ENCODE measurements at regions not wholly inside any gene's neighbourhood (a gene's known extent, or its start where the extent isn't known, plus 50 kb on each side); places are given as distances from the start of the nearest gene placed in this dataset.

- H3K36me3 ChIP-seq (replicated peaks in 1 of 2; ENCODE audit: control extremely low read depth in 1 of 2, control insufficient read depth in 1 of 2, extremely low read depth in 1 of 2, insufficient read depth in 2 of 2, low read length in 1 of 2), result no peaks in the 10 kb centered on the region
- Mint-ChIP-seq H3K27ac (no peak overlapping the region), H3K9me3 (ENCODE audit: insufficient read depth) (no peaks in the 10 kb centered on the region), H3K27me3 (peaks cover 7% of the 10 kb centered on the region), H3K4me1 (no peaks in the 10 kb centered on the region), H3K4me3 (no peak overlapping the region)
- WGBS (ENCODE audit: insufficient coverage), result no CpG with 5 or more reads among the region's 4 CpGs
- DNase-seq (no peak), ATAC-seq (ENCODE audit: low read depth) (no peak)
- ChIA-PET CTCF (interaction anchor here (1.2 to 6.4 kb wide), 2 partner anchors 12 to 840 kb away, joined by 4 to 37 read pairs; no protein-coding TSS in a partner anchor), POLR2A (no interaction called here)
- H3K4me1 ChIP-seq (ENCODE audit: control insufficient read depth in 2 of 2, insufficient read depth in 2 of 2, low read length in 2 of 2), result no peaks in the 10 kb centered on the region
- H3K79me2 ChIP-seq (ENCODE audit: control insufficient read depth, insufficient read depth, low read length), result no peaks in the 10 kb centered on the region
- no peaks in the 10 kb centered on the region for H3K9me3 ChIP-seq (ENCODE audit: control extremely low read depth in 1 of 3, control insufficient read depth in 2 of 3, insufficient read depth in 1 of 3, low read length in 2 of 3)
- no peak overlapping the region for H3K27ac ChIP-seq (ENCODE audit: low read length in 2 of 2)
- intact Hi-C loops (cut with micrococcal nuclease), result loop anchor here (5.0 kb wide), 1 partner anchor 173 kb away; no protein-coding TSS in a partner anchor
- H3K4me2 ChIP-seq (replicated peaks; ENCODE audit: low read depth, low read length, poor library complexity, severe bottlenecking), result no peak overlapping the region
- TF ChIP-seq CTCF (IDR thresholded peaks at IDR 0.05) (no peak), EZH2 (IDR thresholded peaks at IDR 0.05; ENCODE audit: borderline replicate concordance, insufficient read depth, low read depth, low read length, poor library complexity, severe bottlenecking) (no peak)
- no peak overlapping the region for H3K4me3 ChIP-seq (ENCODE audit: control extremely low read depth in 1 of 5, extremely low read depth in 1 of 5, insufficient read depth in 1 of 5, low read depth in 2 of 5, low read length in 4 of 5)
- no peak overlapping the region for H3K9ac ChIP-seq (ENCODE audit: low read length)
- no peak overlapping the region for H2AFZ ChIP-seq (ENCODE audit: insufficient read depth, low read depth, low read length, poor library complexity, severe bottlenecking)
- peaks cover 0 to 4% (median 0%) of the 10 kb centered on the region in 4 experiments for H3K27me3 ChIP-seq (replicated peaks in 1 of 4; ENCODE audit: control extremely low read depth in 1 of 4, control insufficient read depth in 3 of 4, insufficient read depth in 4 of 4, low read length in 3 of 4)
- H4K20me1 ChIP-seq (ENCODE audit: control insufficient read depth, insufficient read depth, low read length, poor library complexity, severe bottlenecking), result no peaks in the 10 kb centered on the region
These were observed 109.6 kb upstream of the ANK2 start for GRCh38 chr4:112939901-112940300.

- Mint-ChIP-seq H3K27me3 (peaks cover 7% of the 10 kb centered on the region), H3K4me3 (no peak overlapping the region)
- CTCF ChIA-PET, result interaction anchor here (6.4 kb wide), 1 partner anchor 12 kb away, joined by 37 read pairs; no protein-coding TSS in a partner anchor
These were observed 109.1 kb upstream of the ANK2 start for GRCh38 chr4:112940336-112940735.

More at GRCh38 chr4:112940336-112940735, 109.1 kb upstream of the ANK2 start:
- Histone ChIP-seq H2AFZ (ENCODE audit: insufficient read depth, low read depth, low read length, poor library complexity, severe bottlenecking) (no peak overlapping the region), H3K4me1 (ENCODE audit: control insufficient read depth in 2 of 2, insufficient read depth in 2 of 2, low read length in 2 of 2) (no peaks in the 10 kb centered on the region), H3K4me3 (ENCODE audit: control extremely low read depth in 1 of 5, extremely low read depth in 1 of 5, insufficient read depth in 1 of 5, low read depth in 2 of 5, low read length in 4 of 5) (no peak overlapping the region), H3K79me2 (ENCODE audit: control insufficient read depth, insufficient read depth, low read length) (no peaks in the 10 kb centered on the region), H4K20me1 (ENCODE audit: control insufficient read depth, insufficient read depth, low read length, poor library complexity, severe bottlenecking) (no peaks in the 10 kb centered on the region), H3K27me3 (replicated peaks in 1 of 4; ENCODE audit: control extremely low read depth in 1 of 4, control insufficient read depth in 3 of 4, insufficient read depth in 4 of 4, low read length in 3 of 4) (peaks cover 0 to 4% (median 0%) of the 10 kb centered on the region in 4 experiments), H3K4me2 (replicated peaks; ENCODE audit: low read depth, low read length, poor library complexity, severe bottlenecking) (no peak overlapping the region), H3K9me3 (ENCODE audit: control extremely low read depth in 1 of 3, control insufficient read depth in 2 of 3, insufficient read depth in 1 of 3, low read length in 2 of 3) (no peaks in the 10 kb centered on the region), H3K27ac (ENCODE audit: low read length in 2 of 2) (no peak overlapping the region), H3K9ac (ENCODE audit: low read length) (no peak overlapping the region), H3K36me3 (replicated peaks in 1 of 2; ENCODE audit: control extremely low read depth in 1 of 2, control insufficient read depth in 1 of 2, extremely low read depth in 1 of 2, insufficient read depth in 2 of 2, low read length in 1 of 2) (no peaks in the 10 kb centered on the region)
- no peaks in the 10 kb centered on the region for H3K9me3 Mint-ChIP-seq (ENCODE audit: insufficient read depth)
- POLR2A ChIA-PET, result no interaction called here
- intact Hi-C loops (cut with micrococcal nuclease), result no loop called here
- no peak overlapping the region for H3K27ac Mint-ChIP-seq
- no peaks in the 10 kb centered on the region for H3K4me1 Mint-ChIP-seq
- DNase-seq (no peak), ATAC-seq (ENCODE audit: low read depth) (no peak)
- TF ChIP-seq EZH2 (IDR thresholded peaks at IDR 0.05; ENCODE audit: borderline replicate concordance, insufficient read depth, low read depth, low read length, poor library complexity, severe bottlenecking) (no peak), CTCF (IDR thresholded peaks at IDR 0.05) (no peak)

Measured in B cell (primary cell).